Endodermal cell (in vitro differentiated cells): ENCODE measurements at regions not wholly inside any gene's neighbourhood (a gene's known extent, or its start where the extent isn't known, plus 50 kb on each side); places are given as distances from the start of the nearest gene placed in this dataset.
A peak's percentile ranks its signal among the peaks of the same experiment; 100 is the strongest.

Experiments
- DNase-seq: peaks from one replicate; pipeline ENCODE4 v3.0.0-alpha.2; 2017
- H3K27ac ChIP-seq: 2 replicates; pipeline ENCODE4 v1.5.1; 2013; ENCODE audit warnings: mild to moderate bottlenecking, low read depth, low read length, moderate library complexity
- H3K27me3 ChIP-seq: 2 replicates; pipeline ENCODE4 v1.6.1; 2013; ENCODE audit warnings: mild to moderate bottlenecking, low read length, moderate library complexity; ENCODE audit not compliant: insufficient read depth, control insufficient read depth, poor library complexity, severe bottlenecking
- H3K36me3 ChIP-seq: 2 replicates; pipeline ENCODE4 v1.7.0; 2013; ENCODE audit warnings: mild to moderate bottlenecking, low read length, moderate library complexity; ENCODE audit not compliant: control insufficient read depth, insufficient read depth
- H3K4me1 ChIP-seq: one replicate; pipeline ENCODE4 v1.7.0; 2013; ENCODE audit warnings: low read length; ENCODE audit not compliant: control insufficient read depth, insufficient read depth
- H3K4me3 ChIP-seq: 2 replicates; pipeline ENCODE4 v1.5.1; 2013; ENCODE audit warnings: mild to moderate bottlenecking, low read length, moderate library complexity
- H3K9ac ChIP-seq: 2 replicates; pipeline ENCODE4 v1.6.1; 2013; ENCODE audit warnings: mild to moderate bottlenecking, low read length, moderate library complexity; ENCODE audit not compliant: poor library complexity, severe bottlenecking; ENCODE audit errors: extremely low read depth
- H3K9me3 ChIP-seq: 2 replicates; pipeline ENCODE4 v1.6.1; 2013; ENCODE audit warnings: mild to moderate bottlenecking, low read length, moderate library complexity; ENCODE audit not compliant: control insufficient read depth
- H3K27ac Mint-ChIP-seq: 2 replicates; pipeline ENCODE4 v1.8.0; 2020; ENCODE audit warnings: mixed read lengths
- H3K27me3 Mint-ChIP-seq: 2 replicates; pipeline ENCODE4 v1.8.0; 2021; ENCODE audit warnings: mild to moderate bottlenecking, mixed read lengths; ENCODE audit not compliant: insufficient read depth
- H3K36me3 Mint-ChIP-seq: 2 replicates; pipeline ENCODE4 v1.8.0; 2020; ENCODE audit warnings: low read depth, mixed read lengths
- H3K4me1 Mint-ChIP-seq: 2 replicates; pipeline ENCODE4 v1.8.0; 2020; ENCODE audit warnings: mixed read lengths
- H3K4me3 Mint-ChIP-seq: 2 replicates; pipeline ENCODE4 v1.8.0; 2020; ENCODE audit warnings: mild to moderate bottlenecking, moderate library complexity, mixed read lengths
- H3K9me3 Mint-ChIP-seq: 2 replicates; pipeline ENCODE4 v1.8.0; 2020; ENCODE audit warnings: mild to moderate bottlenecking, mixed read lengths
- CTCF ChIP-seq: fragments of 200-600 bp; sonication (generic); conservative IDR thresholded peaks from 2 replicates; pipeline ENCODE4 v1.5.0; 2021; ENCODE audit warnings: antibody characterized with exemption, mild to moderate bottlenecking
- WGBS, 2 experiments: methylation state at CpG; one replicate each; pipeline versions ENCODE4 v1.1.5 to v1.1.7; 2013; ENCODE audit warnings: missing lambda C conversion rate in 2 of 2, mixed read lengths in 1 of 2; ENCODE audit not compliant: insufficient coverage in 1 of 2, insufficient read length in 1 of 2; 5-methylcytosine and 5-hydroxymethylcytosine counted together

GRCh38 chr5:82886911-82887310, 190.3 kb downstream of the TMEM167A start:
- Mint-ChIP-seq H3K4me1 (peaks cover 26% of the 10 kb centered on the region), H3K4me3 (no peak overlapping the region), H3K36me3 (peaks cover 5% of the 10 kb centered on the region), H3K27me3 (no peaks in the 10 kb centered on the region), H3K9me3 (peaks cover 9% of the 10 kb centered on the region), H3K27ac (no peak overlapping the region)
- Histone ChIP-seq H3K9me3 (no peaks in the 10 kb centered on the region), H3K27ac (no peak overlapping the region), H3K9ac (no peak overlapping the region), H3K36me3 (no peaks in the 10 kb centered on the region), H3K27me3 (no peaks in the 10 kb centered on the region), H3K4me3 (no peak overlapping the region), H3K4me1 (peaks cover 10% of the 10 kb centered on the region)
- DNase-seq = no peak
- WGBS, 2 experiments = 67 to 92% methylated on average over 1 of the region's 1 CpG
- TF ChIP-seq CTCF = no peak

- peak; percentile 37 for TF ChIP-seq CTCF
Observed at GRCh38 chr5:82885627-82886389, 191.4 kb downstream of the TMEM167A start.

GRCh38 chr5:82884821-82885471, 192.2 kb downstream of the TMEM167A start:
- Mint-ChIP-seq H3K4me3 (no peak overlapping the region), H3K36me3 (peaks cover 10% of the 10 kb centered on the region), H3K9me3 (peaks cover 17% of the 10 kb centered on the region), H3K27ac (no peak overlapping the region), H3K4me1 (peaks cover 26% of the 10 kb centered on the region), H3K27me3 (no peaks in the 10 kb centered on the region)
- no peaks in the 10 kb centered on the region for H3K36me3 ChIP-seq
- H3K27ac ChIP-seq = no peak overlapping the region
- H3K27me3 ChIP-seq = no peaks in the 10 kb centered on the region
- 64 to 76% methylated on average over 4 of the region's 5 CpGs for WGBS, 2 experiments
- no peak for TF ChIP-seq CTCF
- no peak overlapping the region for H3K4me3 ChIP-seq
- peaks cover 10% of the 10 kb centered on the region for H3K4me1 ChIP-seq
- no peak overlapping the region for H3K9ac ChIP-seq
- peak; percentile 49 for DNase-seq
- H3K9me3 ChIP-seq = peaks cover 6% of the 10 kb centered on the region

More at GRCh38 chr5:82885627-82886389, 191.4 kb downstream of the TMEM167A start:
- WGBS, 2 experiments = 93 to 94% methylated on average over 3 of the region's 3 CpGs
- Histone ChIP-seq H3K9ac (no peak overlapping the region), H3K36me3 (no peaks in the 10 kb centered on the region), H3K4me1 (peaks cover 10% of the 10 kb centered on the region), H3K4me3 (no peak overlapping the region), H3K9me3 (no peaks in the 10 kb centered on the region), H3K27ac (no peak overlapping the region), H3K27me3 (no peaks in the 10 kb centered on the region)
- Mint-ChIP-seq H3K27ac (no peak overlapping the region), H3K9me3 (peaks cover 11% of the 10 kb centered on the region), H3K27me3 (no peaks in the 10 kb centered on the region), H3K4me3 (no peak overlapping the region), H3K36me3 (peaks cover 5% of the 10 kb centered on the region), H3K4me1 (peaks cover 26% of the 10 kb centered on the region)
- no peak for DNase-seq
